HAP-1 (cell line): ENCODE measurements at regions not wholly inside any gene's neighbourhood (a gene's known extent, or its start where the extent isn't known, plus 50 kb on each side); places are given as distances from the start of the nearest gene placed in this dataset.
A peak's percentile ranks its signal among the peaks of the same experiment; 100 is the strongest.
"Not testable (repeated sequence)": the region's sequence is repeated elsewhere in the genome, so short reads cannot be mapped to it uniquely, and the experiment has no call there.

Experiments
- DNase-seq, 2 experiments: peaks; one replicate each; pipeline ENCODE4 v3.0.0-alpha.2; 2016 to 2020; ENCODE audit warnings: low spot score in 2 of 2
- H3K27me3 ChIP-seq: fragments of 250-450 bp; sonication (Bioruptor Pico); 2 replicates; pipeline ENCODE4 v1.5.1; 2020; ENCODE audit warnings: low read depth, mild to moderate bottlenecking, moderate library complexity
- H3K36me3 ChIP-seq: fragments of 250-450 bp; sonication (Bioruptor Pico); replicated peaks from 2 replicates; pipeline ENCODE4 v1.5.1; 2020; ENCODE audit warnings: mild to moderate bottlenecking
- H3K4me1 ChIP-seq: fragments of 250-450 bp; sonication (Bioruptor Pico); 2 replicates; pipeline ENCODE4 v1.5.1; 2020; ENCODE audit warnings: mild to moderate bottlenecking
- H3K4me3 ChIP-seq: fragments of 250-450 bp; sonication (Bioruptor Pico); 2 replicates; pipeline ENCODE4 v1.5.1; 2020; ENCODE audit warnings: mild to moderate bottlenecking, moderate library complexity
- H3K9me3 ChIP-seq: fragments of 250-450 bp; sonication (Bioruptor Pico); 2 replicates; pipeline ENCODE4 v1.5.1; 2020; ENCODE audit warnings: mild to moderate bottlenecking, moderate library complexity
- in situ Hi-C: fragments of 300-500 bp; cut with MboI; formaldehyde crosslinking; loops from 3 replicates; pipeline ENCODE4 v1.14.3; 2020; ENCODE audit warnings: low sequenced_read_pairs, inconsistent platforms, mixed read lengths

- peaks cover 17% of the 10 kb centered on the region for H3K4me1 ChIP-seq
- DNase-seq, result no peak
These were observed 1311.1 kb upstream of the NRXN1 start for GRCh38 chr2:52343010-52343409.

GRCh38 chr2:52342458-52342857 lies 1310.5 kb upstream of the NRXN1 start:
- DNase-seq, result no peak
- Histone ChIP-seq H3K9me3 (no peaks in the 10 kb centered on the region), H3K4me3 (no peak overlapping the region), H3K36me3 (no peaks in the 10 kb centered on the region), H3K4me1 (peaks cover 17% of the 10 kb centered on the region), H3K27me3 (no peaks in the 10 kb centered on the region)
- in situ Hi-C loops, result no loop called here

More at GRCh38 chr2:52343010-52343409, 1311.1 kb upstream of the NRXN1 start:
- Histone ChIP-seq H3K9me3 (no peaks in the 10 kb centered on the region), H3K27me3 (no peaks in the 10 kb centered on the region), H3K4me3 (no peak overlapping the region), H3K36me3 (no peaks in the 10 kb centered on the region)
- in situ Hi-C loops, result no loop called here

GRCh38 chr2:52341732-52342131 lies 1309.8 kb upstream of the NRXN1 start:
- in situ Hi-C loops, result no loop called here
- H3K9me3 ChIP-seq, result no peaks in the 10 kb centered on the region
- no peaks in the 10 kb centered on the region for H3K36me3 ChIP-seq
- no peaks in the 10 kb centered on the region for H3K27me3 ChIP-seq
- no peak for DNase-seq
- H3K4me3 ChIP-seq, result no peak overlapping the region
- peaks cover 17% of the 10 kb centered on the region for H3K4me1 ChIP-seq

- Histone ChIP-seq H3K36me3 (no peaks in the 10 kb centered on the region), H3K9me3 (no peaks in the 10 kb centered on the region), H3K27me3 (no peaks in the 10 kb centered on the region), H3K4me1 (peaks cover 16% of the 10 kb centered on the region), H3K4me3 (no peak overlapping the region)
- in situ Hi-C loops, result no loop called here
- no peak for DNase-seq
These were observed 1308.2 kb upstream of the NRXN1 start for GRCh38 chr2:52340171-52340570.

DNA sequence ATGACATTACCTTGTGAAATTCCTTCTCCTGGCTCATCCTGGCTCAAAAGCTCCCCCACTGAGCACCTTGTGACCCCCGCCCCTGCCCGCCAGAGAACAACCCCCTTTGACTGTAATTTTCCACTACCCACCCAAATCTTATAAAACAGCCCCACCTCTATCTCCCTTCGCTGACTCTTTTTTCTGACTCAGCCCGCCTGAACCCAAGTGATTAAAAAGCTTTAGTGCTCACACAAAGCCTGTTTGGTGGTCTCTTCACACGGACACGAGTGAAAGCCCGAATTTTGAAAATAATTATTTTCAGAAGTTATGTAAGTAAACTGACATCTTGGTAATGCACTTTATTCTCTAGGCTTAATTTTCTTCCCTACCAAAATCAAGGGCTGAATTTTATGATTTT lies 1305.9 kb upstream of the NRXN1 start:
- DNase-seq, H3K4me1 ChIP-seq, H3K36me3 ChIP-seq, H3K4me3 ChIP-seq, H3K9me3 ChIP-seq, in situ Hi-C loops, H3K27me3 ChIP-seq: not testable (repeated sequence)

GRCh38 chr2:52336951-52337350 lies 1305.0 kb upstream of the NRXN1 start:
- H3K4me3 ChIP-seq, result no peak overlapping the region
- no peaks in the 10 kb centered on the region for H3K36me3 ChIP-seq
- H3K27me3 ChIP-seq, result no peaks in the 10 kb centered on the region
- H3K4me1 ChIP-seq, result no peaks in the 10 kb centered on the region
- no peak for DNase-seq
- in situ Hi-C loops, result no loop called here
- no peaks in the 10 kb centered on the region for H3K9me3 ChIP-seq

DNA sequence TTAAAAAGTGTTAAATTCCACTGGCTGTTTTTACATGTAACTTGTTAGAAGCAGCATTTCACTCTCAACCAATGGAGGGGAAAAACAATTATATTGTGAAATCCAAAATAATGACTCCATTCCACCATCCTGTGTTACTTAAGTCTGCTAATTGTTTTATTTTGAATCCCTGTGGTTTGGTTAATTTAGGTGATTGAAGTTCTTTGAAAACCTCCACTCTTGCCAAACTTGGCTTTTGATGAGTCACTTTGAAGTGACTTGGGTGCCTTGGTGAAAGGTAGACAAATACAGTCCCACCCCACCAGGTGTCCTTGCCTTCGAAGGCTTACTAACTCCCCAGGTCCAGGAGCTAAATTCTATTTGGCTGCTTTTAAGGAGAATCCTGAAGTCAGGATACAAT lies 1303.8 kb upstream of the NRXN1 start:
- H3K9me3 ChIP-seq, result no peaks in the 10 kb centered on the region
- no peaks in the 10 kb centered on the region for H3K27me3 ChIP-seq
- in situ Hi-C loops, result no loop called here
- H3K4me3 ChIP-seq, result no peak overlapping the region
- no peaks in the 10 kb centered on the region for H3K4me1 ChIP-seq
- H3K36me3 ChIP-seq, result no peaks in the 10 kb centered on the region
- DNase-seq, result no peak

DNA sequence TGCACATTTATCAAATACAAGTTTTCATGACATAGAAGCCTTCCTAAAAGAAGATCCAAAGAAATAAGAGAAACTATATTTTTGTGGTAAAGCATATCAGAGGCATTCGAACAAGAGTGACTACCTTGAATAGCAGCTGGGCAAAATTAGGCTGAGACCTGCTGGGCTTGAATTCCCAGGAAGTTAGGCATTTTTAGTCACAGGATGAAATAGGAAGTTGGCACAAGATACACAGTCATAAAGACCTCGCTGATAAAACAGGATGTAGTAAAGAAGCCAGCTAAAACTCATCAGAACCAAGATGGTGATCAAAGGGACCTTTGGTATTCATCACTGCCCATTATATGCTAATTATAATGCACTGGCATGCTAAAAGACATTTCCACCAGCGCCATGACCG lies 1302.3 kb upstream of the NRXN1 start:
- no peak for DNase-seq
- Histone ChIP-seq H3K27me3 (no peaks in the 10 kb centered on the region), H3K4me3 (no peak overlapping the region), H3K4me1 (no peaks in the 10 kb centered on the region), H3K36me3 (no peaks in the 10 kb centered on the region), H3K9me3 (no peaks in the 10 kb centered on the region)
- in situ Hi-C loops, result no loop called here

GRCh38 chr2:52327641-52328040 lies 1295.7 kb upstream of the NRXN1 start:
- Histone ChIP-seq H3K4me1 (no peaks in the 10 kb centered on the region), H3K4me3 (no peak overlapping the region), H3K36me3 (no peaks in the 10 kb centered on the region), H3K9me3 (no peaks in the 10 kb centered on the region; the same call in 1 of the 2 replicates), H3K27me3 (no peaks in the 10 kb centered on the region)
- DNase-seq, result no peak
- in situ Hi-C loops, result no loop called here

DNA sequence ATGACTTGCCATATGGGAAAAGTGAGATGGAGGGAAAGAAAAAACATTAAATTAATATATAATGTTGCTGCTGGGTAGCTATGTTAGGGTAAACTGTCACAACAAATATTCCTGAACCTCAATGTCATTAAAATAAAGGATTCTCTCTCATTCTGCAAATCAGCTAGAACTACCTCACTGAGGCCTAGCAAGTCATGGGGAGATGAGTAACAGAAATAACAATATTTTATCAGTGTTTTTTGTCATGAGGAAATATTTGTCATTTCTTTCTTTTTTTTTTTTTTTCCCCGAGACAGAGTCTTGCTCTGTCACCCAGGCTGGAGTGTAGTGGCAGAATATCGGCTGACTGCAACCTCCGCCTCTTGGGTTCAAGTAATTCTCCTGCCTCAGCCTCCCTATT lies 1282.3 kb upstream of the NRXN1 start:
- no peak overlapping the region for H3K4me3 ChIP-seq
- H3K9me3 ChIP-seq, result no peaks in the 10 kb centered on the region
- H3K27me3 ChIP-seq, result no peaks in the 10 kb centered on the region
- H3K4me1 ChIP-seq, result peaks cover 15% of the 10 kb centered on the region
- in situ Hi-C loops, result no loop called here
- no peak for DNase-seq
- no peaks in the 10 kb centered on the region for H3K36me3 ChIP-seq

DNA sequence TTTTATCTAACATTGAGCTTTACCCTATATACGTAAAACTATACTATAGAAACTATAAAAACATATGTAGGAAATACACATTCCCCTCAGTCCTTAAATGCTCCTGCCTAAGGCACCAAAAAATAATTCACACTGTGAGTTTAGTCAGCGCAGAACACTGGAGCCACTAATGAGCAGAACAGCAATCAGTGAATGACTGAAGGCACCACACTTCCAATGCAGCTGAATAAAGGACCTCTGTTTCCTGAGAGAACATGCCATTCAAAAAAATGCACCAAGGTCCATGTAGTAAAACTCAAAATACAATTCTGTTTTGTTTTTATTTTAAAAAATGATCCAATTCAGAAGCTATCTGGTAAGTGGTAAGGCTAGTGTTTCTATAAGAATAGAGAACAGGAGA lies 1280.6 kb upstream of the NRXN1 start:
- no peaks in the 10 kb centered on the region for H3K27me3 ChIP-seq
- no peak overlapping the region for H3K4me3 ChIP-seq
- H3K4me1 ChIP-seq, result peaks cover 20% of the 10 kb centered on the region
- no peaks in the 10 kb centered on the region for H3K9me3 ChIP-seq
- no peaks in the 10 kb centered on the region for H3K36me3 ChIP-seq
- no peak for DNase-seq
- in situ Hi-C loops, result no loop called here

DNA sequence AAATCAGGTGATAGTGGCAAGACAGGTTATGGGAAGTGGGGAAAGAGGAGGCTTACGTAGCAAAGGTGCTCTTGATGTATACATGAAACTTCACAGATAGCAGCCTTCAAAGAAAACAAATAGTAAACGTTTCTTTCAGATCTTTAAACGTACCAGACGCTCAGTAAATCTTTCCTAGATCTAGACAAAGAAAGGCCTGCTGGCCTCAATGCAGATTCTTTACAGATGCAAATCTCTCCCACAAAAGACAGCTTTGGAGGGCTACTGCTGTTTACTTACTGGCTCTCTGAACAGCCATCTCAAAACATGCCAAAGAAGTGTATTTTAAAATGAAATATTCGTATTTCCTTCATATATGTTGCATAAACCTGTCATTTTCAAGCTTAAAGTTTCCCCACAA lies 1279.9 kb upstream of the NRXN1 start:
- in situ Hi-C loops, result no loop called here
- no peak overlapping the region for H3K4me3 ChIP-seq
- H3K36me3 ChIP-seq, result no peaks in the 10 kb centered on the region
- H3K9me3 ChIP-seq, result no peaks in the 10 kb centered on the region
- H3K4me1 ChIP-seq, result peaks cover 20% of the 10 kb centered on the region
- H3K27me3 ChIP-seq, result no peaks in the 10 kb centered on the region
- DNase-seq, result peak; percentile 53 to 93

DNA sequence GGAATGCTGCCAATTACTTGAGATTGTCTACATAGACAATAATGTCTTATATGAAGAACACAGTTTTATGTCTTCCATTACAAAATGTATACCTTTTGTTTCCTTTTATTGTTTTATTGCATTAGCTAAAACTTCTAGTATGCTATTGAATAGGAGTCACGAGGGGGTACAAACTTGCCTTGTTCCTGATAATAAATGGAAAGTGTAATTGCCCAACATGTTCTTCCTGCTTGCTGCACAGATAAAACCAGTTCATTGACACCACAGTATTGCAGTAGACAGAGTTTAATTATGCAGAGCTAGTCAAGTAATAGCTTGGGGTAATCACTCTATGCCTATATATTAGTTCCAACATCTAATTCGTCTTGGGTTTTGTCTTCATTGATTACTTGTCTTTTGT lies 1276.2 kb upstream of the NRXN1 start:
- peaks cover 20% of the 10 kb centered on the region for H3K4me1 ChIP-seq
- in situ Hi-C loops, result no loop called here
- no peaks in the 10 kb centered on the region for H3K27me3 ChIP-seq
- no peaks in the 10 kb centered on the region for H3K36me3 ChIP-seq
- no peak for DNase-seq
- no peaks in the 10 kb centered on the region for H3K9me3 ChIP-seq
- no peak overlapping the region for H3K4me3 ChIP-seq

GRCh38 chr2:52294628-52295027 lies 1262.7 kb upstream of the NRXN1 start:
- H3K4me3 ChIP-seq, result no peak overlapping the region
- no peaks in the 10 kb centered on the region; the same call in 1 of the 2 replicates for H3K9me3 ChIP-seq
- no peak for DNase-seq
- in situ Hi-C loops, result no loop called here
- no peaks in the 10 kb centered on the region for H3K27me3 ChIP-seq
- H3K36me3 ChIP-seq, result no peaks in the 10 kb centered on the region
- peaks cover 8% of the 10 kb centered on the region for H3K4me1 ChIP-seq

GRCh38 chr2:52292801-52293200 lies 1260.9 kb upstream of the NRXN1 start:
- Histone ChIP-seq H3K36me3 (no peaks in the 10 kb centered on the region), H3K4me3 (no peak overlapping the region), H3K4me1 (peaks cover 8% of the 10 kb centered on the region), H3K27me3 (no peaks in the 10 kb centered on the region), H3K9me3 (no peaks in the 10 kb centered on the region; the same call in 1 of the 2 replicates)
- in situ Hi-C loops, result no loop called here
- peak in 1 of 2 experiments; percentile 8 for DNase-seq
